ENCODE measurements at regions not wholly inside any gene's neighbourhood (a gene's known extent, or its start where the extent isn't known, plus 50 kb on each side); places are given as distances from the start of the nearest gene placed in this dataset.

GRCh38 chr18:68402784-68403183 lies 312.1 kb downstream of the TMX3 start:
- no peak for TF ChIP-seq CTCF (conservative IDR thresholded peaks at IDR 0.05; ENCODE audit: low read length)
- TF ChIP-seq EZH2phosphoT487 (IDR thresholded peaks at IDR 0.05; ENCODE audit: borderline replicate concordance): no peak
